ENCODE measurements at regions not wholly inside any gene's neighbourhood (a gene's known extent, or its start where the extent isn't known, plus 50 kb on each side); places are given as distances from the start of the nearest gene placed in this dataset.
A peak's percentile ranks its signal among the peaks of the same experiment; 100 is the strongest.

DNA sequence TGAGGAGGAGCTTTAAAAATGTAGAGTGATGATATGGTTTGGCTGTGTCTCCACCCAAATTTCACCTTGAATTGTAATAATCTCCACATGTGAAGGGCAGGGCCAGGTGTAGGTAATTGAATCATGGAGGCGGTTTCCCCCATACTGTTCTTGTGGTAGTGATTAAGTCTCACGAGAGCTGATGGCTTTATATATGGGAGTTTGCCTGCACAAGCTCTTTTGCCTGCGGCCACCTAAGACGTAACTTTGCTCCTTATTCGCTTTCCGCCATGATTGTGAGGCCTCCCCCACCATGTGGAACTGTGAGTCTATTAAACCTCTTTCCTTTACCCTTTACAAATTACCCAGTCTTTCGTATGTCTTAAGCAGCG lies 332.0 kb downstream of the RAPGEF2 start:
- Histone ChIP-seq H2AFZ (ENCODE audit: low read depth, low read length) (no peak overlapping the region), H3K4me3 (ENCODE audit: insufficient read depth, low read depth, low read length) (no peak overlapping the region), H3K27me3 (ENCODE audit: insufficient read depth, low read length) (no peaks in the 10 kb centered on the region), H3K27ac (ENCODE audit: low read depth, low read length) (no peak overlapping the region), H4K20me1 (ENCODE audit: insufficient read depth, low read length) (no peaks in the 10 kb centered on the region), H3K9ac (ENCODE audit: low read length) (no peak overlapping the region), H3K79me2 (ENCODE audit: insufficient read depth, low read length) (no peaks in the 10 kb centered on the region), H3K36me3 (ENCODE audit: insufficient read depth, low read length) (no peaks in the 10 kb centered on the region), H3K4me1 (ENCODE audit: insufficient read depth, low read length) (peaks cover 9% of the 10 kb centered on the region), H3K4me2 (ENCODE audit: low read length) (no peak overlapping the region), H3K9me3 (ENCODE audit: insufficient read depth, low read depth, low read length) (no peaks in the 10 kb centered on the region)
- no peaks in the 10 kb centered on the region for H3K36me3 Mint-ChIP-seq (ENCODE audit: low read depth, unreplicated experiment)
- H3K4me3 Mint-ChIP-seq (ENCODE audit: unreplicated experiment): no peak overlapping the region
- no peak for DNase-seq (ENCODE audit: low read depth)
- no peak for TF ChIP-seq EZH2 (IDR thresholded peaks at IDR 0.05; ENCODE audit: insufficient read depth, low read length)
- TF ChIP-seq, protein P1, sequence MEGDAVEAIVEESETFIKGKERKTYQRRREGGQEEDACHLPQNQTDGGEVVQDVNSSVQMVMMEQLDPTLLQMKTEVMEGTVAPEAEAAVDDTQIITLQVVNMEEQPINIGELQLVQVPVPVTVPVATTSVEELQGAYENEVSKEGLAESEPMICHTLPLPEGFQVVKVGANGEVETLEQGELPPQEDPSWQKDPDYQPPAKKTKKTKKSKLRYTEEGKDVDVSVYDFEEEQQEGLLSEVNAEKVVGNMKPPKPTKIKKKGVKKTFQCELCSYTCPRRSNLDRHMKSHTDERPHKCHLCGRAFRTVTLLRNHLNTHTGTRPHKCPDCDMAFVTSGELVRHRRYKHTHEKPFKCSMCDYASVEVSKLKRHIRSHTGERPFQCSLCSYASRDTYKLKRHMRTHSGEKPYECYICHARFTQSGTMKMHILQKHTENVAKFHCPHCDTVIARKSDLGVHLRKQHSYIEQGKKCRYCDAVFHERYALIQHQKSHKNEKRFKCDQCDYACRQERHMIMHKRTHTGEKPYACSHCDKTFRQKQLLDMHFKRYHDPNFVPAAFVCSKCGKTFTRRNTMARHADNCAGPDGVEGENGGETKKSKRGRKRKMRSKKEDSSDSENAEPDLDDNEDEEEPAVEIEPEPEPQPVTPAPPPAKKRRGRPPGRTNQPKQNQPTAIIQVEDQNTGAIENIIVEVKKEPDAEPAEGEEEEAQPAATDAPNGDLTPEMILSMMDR (IDR thresholded peaks at IDR 0.05; ENCODE audit: insufficient read depth, low read depth, low read length): no peak
- H3K27me3 Mint-ChIP-seq (ENCODE audit: low read depth, unreplicated experiment): no peaks in the 10 kb centered on the region
- FAIRE-seq: peak; percentile 67
- peaks cover 17% of the 10 kb centered on the region for H3K4me1 Mint-ChIP-seq (ENCODE audit: low read depth, unreplicated experiment)
- peak overlapping the region; percentile 70 for H3K27ac Mint-ChIP-seq (ENCODE audit: unreplicated experiment)
- H3K9me3 Mint-ChIP-seq (ENCODE audit: unreplicated experiment): no peaks in the 10 kb centered on the region

DNA sequence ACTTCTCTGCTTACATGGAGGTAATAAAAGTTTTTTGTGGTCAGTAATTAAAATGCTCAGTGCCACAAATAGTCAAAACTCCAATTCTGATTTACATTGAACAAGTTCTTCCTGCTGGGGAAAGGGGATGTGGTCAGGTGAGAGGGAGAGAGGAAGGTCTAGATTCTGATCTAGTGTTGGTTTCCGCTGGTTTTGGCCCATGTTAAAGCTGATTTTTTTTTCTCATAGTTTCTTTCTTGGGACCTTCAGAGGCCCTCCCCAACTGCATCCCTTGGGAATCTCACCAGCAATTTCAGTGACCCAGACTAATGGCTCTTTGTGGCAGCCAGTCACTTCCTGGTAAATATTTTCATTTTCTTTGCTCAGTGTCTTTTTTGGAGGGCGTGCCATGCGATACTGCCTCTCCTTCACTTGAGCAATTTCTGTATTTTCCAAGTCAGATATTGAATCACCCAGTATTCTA lies 332.7 kb downstream of the RAPGEF2 start:
- H3K36me3 Mint-ChIP-seq (ENCODE audit: low read depth, unreplicated experiment): no peaks in the 10 kb centered on the region
- Histone ChIP-seq H3K4me1 (ENCODE audit: insufficient read depth, low read length) (peaks cover 9% of the 10 kb centered on the region), H3K4me2 (ENCODE audit: low read length) (peak overlapping the region; percentile 53), H3K9me3 (ENCODE audit: insufficient read depth, low read depth, low read length) (no peaks in the 10 kb centered on the region), H3K27me3 (ENCODE audit: insufficient read depth, low read length) (no peaks in the 10 kb centered on the region), H3K27ac (ENCODE audit: low read depth, low read length) (peak overlapping the region; percentile 14), H4K20me1 (ENCODE audit: insufficient read depth, low read length) (no peaks in the 10 kb centered on the region), H3K79me2 (ENCODE audit: insufficient read depth, low read length) (no peaks in the 10 kb centered on the region), H3K4me3 (ENCODE audit: insufficient read depth, low read depth, low read length) (no peak overlapping the region), H2AFZ (ENCODE audit: low read depth, low read length) (peak overlapping the region; percentile 22), H3K36me3 (ENCODE audit: insufficient read depth, low read length) (no peaks in the 10 kb centered on the region), H3K9ac (ENCODE audit: low read length) (no peak overlapping the region)
- no peak overlapping the region for H3K4me3 Mint-ChIP-seq (ENCODE audit: unreplicated experiment)
- peak overlapping the region; percentile 69 for H3K27ac Mint-ChIP-seq (ENCODE audit: unreplicated experiment)
- no peak for FAIRE-seq
- DNase-seq (ENCODE audit: low read depth): no peak
- no peaks in the 10 kb centered on the region for H3K9me3 Mint-ChIP-seq (ENCODE audit: unreplicated experiment)
- H3K27me3 Mint-ChIP-seq (ENCODE audit: low read depth, unreplicated experiment): no peaks in the 10 kb centered on the region
- TF ChIP-seq, protein P1 (IDR thresholded peaks at IDR 0.05; ENCODE audit: insufficient read depth, low read depth, low read length): no peak
- TF ChIP-seq EZH2 (IDR thresholded peaks at IDR 0.05; ENCODE audit: insufficient read depth, low read length): no peak
- H3K4me1 Mint-ChIP-seq (ENCODE audit: low read depth, unreplicated experiment): peaks cover 17% of the 10 kb centered on the region

DNA sequence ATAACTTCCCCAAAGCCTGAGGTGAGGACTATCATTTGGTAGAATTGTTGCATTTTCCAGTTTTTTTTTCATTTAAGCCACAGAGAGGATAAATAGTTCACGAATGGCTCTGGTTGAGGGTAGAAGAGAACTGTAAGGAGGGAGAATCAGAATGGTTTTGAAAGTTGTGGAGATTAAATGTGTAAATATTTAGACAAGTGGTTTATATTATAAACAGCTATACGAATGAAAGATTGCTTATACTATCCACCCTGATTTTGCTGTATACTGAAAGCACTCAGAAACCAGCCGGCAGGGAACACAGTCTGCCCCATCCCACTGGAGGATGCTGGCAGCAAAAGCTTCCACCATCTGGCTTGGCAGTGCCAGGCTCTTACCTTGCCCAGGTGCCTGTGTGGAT lies 341.1 kb downstream of the RAPGEF2 start:
- H3K36me3 ChIP-seq (ENCODE audit: insufficient read depth, low read length): no peaks in the 10 kb centered on the region
- no peaks in the 10 kb centered on the region for H3K79me2 ChIP-seq (ENCODE audit: insufficient read depth, low read length)
- TF ChIP-seq, protein P1 (IDR thresholded peaks at IDR 0.05; ENCODE audit: insufficient read depth, low read depth, low read length): no peak
- TF ChIP-seq EZH2 (IDR thresholded peaks at IDR 0.05; ENCODE audit: insufficient read depth, low read length): no peak
- Mint-ChIP-seq H3K9me3 (ENCODE audit: unreplicated experiment) (no peaks in the 10 kb centered on the region), H3K27ac (ENCODE audit: unreplicated experiment) (no peak overlapping the region), H3K4me3 (ENCODE audit: unreplicated experiment) (no peak overlapping the region), H3K27me3 (ENCODE audit: low read depth, unreplicated experiment) (no peaks in the 10 kb centered on the region), H3K36me3 (ENCODE audit: low read depth, unreplicated experiment) (no peaks in the 10 kb centered on the region), H3K4me1 (ENCODE audit: low read depth, unreplicated experiment) (peaks cover 18% of the 10 kb centered on the region)
- no peak overlapping the region for H3K4me3 ChIP-seq (ENCODE audit: insufficient read depth, low read depth, low read length)
- H3K4me1 ChIP-seq (ENCODE audit: insufficient read depth, low read length): no peaks in the 10 kb centered on the region
- H3K27ac ChIP-seq (ENCODE audit: low read depth, low read length): no peak overlapping the region
- H3K9ac ChIP-seq (ENCODE audit: low read length): no peak overlapping the region
- H3K4me2 ChIP-seq (ENCODE audit: low read length): no peak overlapping the region
- no peak overlapping the region for H2AFZ ChIP-seq (ENCODE audit: low read depth, low read length)
- no peak for DNase-seq (ENCODE audit: low read depth)
- H3K27me3 ChIP-seq (ENCODE audit: insufficient read depth, low read length): no peaks in the 10 kb centered on the region
- no peak for FAIRE-seq
- H4K20me1 ChIP-seq (ENCODE audit: insufficient read depth, low read length): no peaks in the 10 kb centered on the region
- H3K9me3 ChIP-seq (ENCODE audit: insufficient read depth, low read depth, low read length): no peaks in the 10 kb centered on the region
